MCF 10A (cell line): ENCODE measurements at regions not wholly inside any gene's neighbourhood (a gene's known extent, or its start where the extent isn't known, plus 50 kb on each side); places are given as distances from the start of the nearest gene placed in this dataset.

ENCODE experiments used
- BruUV-seq: library from RNA; stranded (reverse); fragments of 400-500 nt; replicated peaks from 2 replicates; lab custom pipeline; 2021; lab: Mats Ljungman, UMichigan
- CTCF ChIA-PET: fragments of 300-600 bp; sonication (Branson Sonifier 250); formaldehyde crosslinking; extraction: SDS; loops from one replicate; lab custom pipeline; 2021; ENCODE audit warnings: antibody characterized with exemption, inconsistent platforms; lab: Yijun Ruan, JAX
- POLR2A ChIA-PET: fragments of 300-600, 350-650 bp; sonication (Branson Sonifier 250); formaldehyde crosslinking; extraction: SDS; loops from one replicate; lab custom pipeline; 2020; ENCODE audit warnings: antibody characterized with exemption, inconsistent platforms; lab: Yijun Ruan, JAX
- DNase-seq: peaks from one replicate; pipeline ENCODE4 v3.0.0-alpha.2; 2018; ENCODE audit not compliant: unreplicated experiment
- H3K27ac Mint-ChIP-seq: one replicate; pipeline ENCODE4 v1.8.0; 2022; ENCODE audit warnings: mild to moderate bottlenecking, low read depth, mixed read lengths; ENCODE audit not compliant: unreplicated experiment
- H3K27me3 Mint-ChIP-seq: one replicate; pipeline ENCODE4 v1.8.0; 2022; ENCODE audit warnings: mixed read lengths; ENCODE audit not compliant: insufficient read depth, unreplicated experiment
- H3K36me3 Mint-ChIP-seq: one replicate; pipeline ENCODE4 v1.8.0; 2022; ENCODE audit warnings: mild to moderate bottlenecking, moderate library complexity, mixed read lengths; ENCODE audit not compliant: insufficient read depth, unreplicated experiment
- H3K4me1 Mint-ChIP-seq: one replicate; pipeline ENCODE4 v1.8.0; 2022; ENCODE audit warnings: mixed read lengths; ENCODE audit not compliant: insufficient read depth, unreplicated experiment
- H3K4me3 Mint-ChIP-seq: one replicate; pipeline ENCODE4 v1.8.0; 2022; ENCODE audit warnings: mild to moderate bottlenecking, moderate library complexity, mixed read lengths; ENCODE audit not compliant: unreplicated experiment
- H3K9me3 Mint-ChIP-seq: one replicate; pipeline ENCODE4 v1.8.0; 2022; ENCODE audit warnings: mixed read lengths; ENCODE audit not compliant: unreplicated experiment
- intact Hi-C: fragments of 100-400 bp; cut with micrococcal nuclease; formaldehyde crosslinking; loops from 2 replicates; pipeline ENCODE4 v1.14.1; 2022
- TF ChIP-seq, protein P1 (sequence below): fragments of 200-600 bp; IDR thresholded peaks from one replicate; pipeline ENCODE4 v1.8.0; 2022; ENCODE audit warnings: antibody characterized with exemption, mild to moderate bottlenecking; ENCODE audit not compliant: unreplicated experiment

GRCh38 chr5:32501071-32502002 lies 56.8 kb upstream of the ZFR start:
- Mint-ChIP-seq H3K4me3 (no peak overlapping the region), H3K4me1 (peaks cover 6% of the 10 kb centered on the region), H3K27me3 (no peaks in the 10 kb centered on the region), H3K27ac (no peak overlapping the region), H3K9me3 (no peaks in the 10 kb centered on the region), H3K36me3 (no peaks in the 10 kb centered on the region)
- intact Hi-C loops, result no loop called here
- DNase-seq, result no peak
- CTCF ChIA-PET, result interaction anchor here (0.5 to 0.6 kb wide), 2 partner anchors 84 to 123 kb away, joined by 4 to 5 read pairs; no protein-coding TSS in a partner anchor
- TF ChIP-seq, protein P1, sequence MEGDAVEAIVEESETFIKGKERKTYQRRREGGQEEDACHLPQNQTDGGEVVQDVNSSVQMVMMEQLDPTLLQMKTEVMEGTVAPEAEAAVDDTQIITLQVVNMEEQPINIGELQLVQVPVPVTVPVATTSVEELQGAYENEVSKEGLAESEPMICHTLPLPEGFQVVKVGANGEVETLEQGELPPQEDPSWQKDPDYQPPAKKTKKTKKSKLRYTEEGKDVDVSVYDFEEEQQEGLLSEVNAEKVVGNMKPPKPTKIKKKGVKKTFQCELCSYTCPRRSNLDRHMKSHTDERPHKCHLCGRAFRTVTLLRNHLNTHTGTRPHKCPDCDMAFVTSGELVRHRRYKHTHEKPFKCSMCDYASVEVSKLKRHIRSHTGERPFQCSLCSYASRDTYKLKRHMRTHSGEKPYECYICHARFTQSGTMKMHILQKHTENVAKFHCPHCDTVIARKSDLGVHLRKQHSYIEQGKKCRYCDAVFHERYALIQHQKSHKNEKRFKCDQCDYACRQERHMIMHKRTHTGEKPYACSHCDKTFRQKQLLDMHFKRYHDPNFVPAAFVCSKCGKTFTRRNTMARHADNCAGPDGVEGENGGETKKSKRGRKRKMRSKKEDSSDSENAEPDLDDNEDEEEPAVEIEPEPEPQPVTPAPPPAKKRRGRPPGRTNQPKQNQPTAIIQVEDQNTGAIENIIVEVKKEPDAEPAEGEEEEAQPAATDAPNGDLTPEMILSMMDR, result no peak
- BruUV-seq, result no TSS peak
- POLR2A ChIA-PET, result no interaction called here

GRCh38 chr5:32500181-32500580 lies 55.6 kb upstream of the ZFR start:
- H3K36me3 Mint-ChIP-seq, result no peaks in the 10 kb centered on the region
- no peak for DNase-seq
- ChIA-PET CTCF (interaction anchor here (0.6 to 2.3 kb wide), 2 partner anchors 11 to 85 kb away, joined by 5 to 35 read pairs; no protein-coding TSS in a partner anchor), POLR2A (no interaction called here)
- no peak overlapping the region for H3K4me3 Mint-ChIP-seq
- no peaks in the 10 kb centered on the region for H3K4me1 Mint-ChIP-seq
- intact Hi-C loops, result no loop called here
- no peaks in the 10 kb centered on the region for H3K27me3 Mint-ChIP-seq
- BruUV-seq, result no TSS peak
- TF ChIP-seq, protein P1, result no peak
- no peaks in the 10 kb centered on the region for H3K9me3 Mint-ChIP-seq
- no peak overlapping the region for H3K27ac Mint-ChIP-seq

DNA sequence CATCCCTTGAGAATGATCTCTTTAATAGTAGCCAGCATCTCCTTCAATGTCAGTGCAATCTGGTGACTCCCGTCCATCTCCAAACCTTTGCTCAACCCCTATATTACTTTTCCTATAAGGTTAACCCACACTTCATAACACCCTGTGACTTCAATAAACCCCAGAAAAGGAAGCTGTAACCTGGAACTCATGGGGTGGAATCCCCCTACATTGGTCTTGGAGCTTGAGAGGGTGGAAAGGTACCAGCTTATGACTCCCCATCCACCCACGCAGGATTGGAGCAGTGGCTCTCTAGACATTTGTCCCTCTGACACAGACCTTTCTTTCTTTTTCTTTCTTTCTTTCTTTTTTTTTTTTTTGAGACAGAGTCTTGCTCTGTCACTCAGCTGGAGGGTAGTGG lies 54.7 kb upstream of the ZFR start:
- intact Hi-C loops, result no loop called here
- H3K9me3 Mint-ChIP-seq, result no peaks in the 10 kb centered on the region
- no peak for DNase-seq
- H3K4me1 Mint-ChIP-seq, result no peaks in the 10 kb centered on the region
- BruUV-seq, result no TSS peak
- TF ChIP-seq, protein P1, result no peak
- no peak overlapping the region for H3K4me3 Mint-ChIP-seq
- ChIA-PET POLR2A (interaction anchor here (0.6 kb wide), 1 partner anchor 1078 kb away, joined by 3 read pairs; no protein-coding TSS in a partner anchor), CTCF (interaction anchor here (0.6 to 2.3 kb wide), 5 partner anchors 10 to 479 kb away, joined by 3 to 35 read pairs (median 3); no protein-coding TSS in a partner anchor)
- H3K36me3 Mint-ChIP-seq, result no peaks in the 10 kb centered on the region
- H3K27ac Mint-ChIP-seq, result no peak overlapping the region
- H3K27me3 Mint-ChIP-seq, result no peaks in the 10 kb centered on the region

DNA sequence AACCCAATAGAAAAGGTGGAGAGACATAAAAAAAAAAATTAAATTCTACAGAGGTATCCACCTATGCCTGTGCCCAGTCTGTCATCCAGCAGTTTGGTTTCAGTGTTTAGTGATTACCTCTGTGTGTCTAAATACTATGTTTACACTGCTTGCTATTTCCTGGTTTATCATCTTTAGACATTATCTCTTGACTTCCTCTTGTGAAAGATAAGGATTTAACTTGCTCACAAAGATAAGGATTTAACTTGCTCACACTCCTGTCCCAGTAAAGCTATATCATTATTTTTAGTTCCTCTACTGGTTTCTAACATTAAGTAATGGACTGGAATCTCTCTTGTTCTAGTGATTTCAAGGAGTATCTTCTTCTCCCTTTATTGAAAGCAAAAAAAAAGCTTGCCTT lies 53.9 kb upstream of the ZFR start:
- Mint-ChIP-seq H3K36me3 (no peaks in the 10 kb centered on the region), H3K9me3 (no peaks in the 10 kb centered on the region), H3K4me1 (no peaks in the 10 kb centered on the region), H3K27ac (no peak overlapping the region), H3K4me3 (no peak overlapping the region), H3K27me3 (no peaks in the 10 kb centered on the region)
- no TSS peak for BruUV-seq
- DNase-seq, result no peak
- ChIA-PET CTCF (interaction anchor here (1.2 to 2.3 kb wide), 2 partner anchors 9 to 86 kb away, joined by 3 to 35 read pairs; no protein-coding TSS in a partner anchor), POLR2A (no interaction called here)
- TF ChIP-seq, protein P1, result no peak
- intact Hi-C loops, result no loop called here
